T-cell (primary cell): ENCODE measurements at regions not wholly inside any gene's neighbourhood (a gene's known extent, or its start where the extent isn't known, plus 50 kb on each side); places are given as distances from the start of the nearest gene placed in this dataset.

Experiments used
- ATAC-seq, 4 experiments: fragments of 200-7000 bp in 3 of 4; fragments of 150-1000 bp in 1 of 4; cut with Tn5 transposase; replicated peaks in 1 of 4; 1 replicate in 3 of 4; 2 replicates in 1 of 4; pipeline ENCODE4 v1.10.0; 2021; ENCODE audit warnings: moderate library complexity in 3 of 4, mild to moderate bottlenecking in 2 of 4, moderate number of reproducible peaks in 1 of 4
- CTCF ChIA-PET, 2 donors: fragments of 300-600 bp; sonication (Branson Sonifier 250); formaldehyde crosslinking; loops; one replicate each; lab custom pipeline; 2022; ENCODE audit warnings: antibody characterized with exemption in 2 of 2; lab: Charles Lee
- POLR2A ChIA-PET, 2 donors: fragments of 300-600 bp; sonication (Branson Sonifier 250); formaldehyde crosslinking; loops; one replicate each; lab custom pipeline; 2022; ENCODE audit warnings: antibody characterized with exemption in 2 of 2; lab: Charles Lee
- DNase-seq, 35 experiments: peaks; one replicate each; pipeline versions ENCODE4 v3.0.0 to v3.0.0-alpha.2; 2013 to 2023
- H3K27ac ChIP-seq: one replicate; pipeline ENCODE4 v1.5.1; 2013; ENCODE audit warnings: low read length
- H3K27me3 ChIP-seq, 2 experiments: replicated peaks in 1 of 2; 1 replicate in 1 of 2; 2 replicates in 1 of 2; pipeline versions ENCODE4 v1.6.1 to v1.7.0; 2013; ENCODE audit warnings: low read length in 1 of 2, mixed read lengths in 1 of 2; ENCODE audit not compliant: control insufficient read depth in 2 of 2, insufficient read depth in 2 of 2; ENCODE audit errors: extremely low read depth in 1 of 2
- H3K36me3 ChIP-seq, 2 donors: 1 replicate in 1 of 2; 2 replicates in 1 of 2; pipeline versions ENCODE4 v1.6.1 to v1.7.0; 2013; ENCODE audit warnings: low read length in 1 of 2; ENCODE audit not compliant: control insufficient read depth in 2 of 2, insufficient read depth in 1 of 2; ENCODE audit errors: extremely low read depth in 1 of 2
- H3K4me1 ChIP-seq, 2 experiments: 1 replicate in 1 of 2; 2 replicates in 1 of 2; pipeline versions ENCODE4 v1.6.1 to v1.7.0; 2013; ENCODE audit warnings: low read length in 2 of 2, mixed read lengths in 1 of 2; ENCODE audit not compliant: insufficient read depth in 2 of 2, control insufficient read depth in 1 of 2; ENCODE audit errors: extremely low read depth in 1 of 2
- H3K4me3 ChIP-seq, 2 donors: 1 replicate in 1 of 2; 2 replicates in 1 of 2; pipeline versions ENCODE4 v1.5.1 to v1.7.0; 2013; ENCODE audit warnings: mild to moderate bottlenecking in 2 of 2, low read length in 1 of 2, moderate library complexity in 1 of 2; ENCODE audit not compliant: control insufficient read depth in 1 of 2; ENCODE audit errors: extremely low read depth in 1 of 2
- H3K9me3 ChIP-seq: 2 replicates; pipeline ENCODE4 v1.7.0; 2013
- H3K27ac Mint-ChIP-seq, 2 donors: one replicate each; pipeline ENCODE4 v1.8.0; 2020 to 2021; ENCODE audit warnings: mild to moderate bottlenecking in 2 of 2, mixed read lengths in 2 of 2
- H3K27me3 Mint-ChIP-seq, 2 donors: one replicate each; pipeline ENCODE4 v1.8.0; 2021 to 2022; ENCODE audit warnings: mixed read lengths in 2 of 2
- H3K36me3 Mint-ChIP-seq: one replicate; pipeline ENCODE4 v1.8.0; 2021; ENCODE audit warnings: mixed read lengths
- H3K4me1 Mint-ChIP-seq, 3 donors: one replicate each; pipeline ENCODE4 v1.8.0; 2020 to 2022; ENCODE audit warnings: mixed read lengths in 3 of 3, mild to moderate bottlenecking in 1 of 3
- H3K4me3 Mint-ChIP-seq, 3 donors: one replicate each; pipeline ENCODE4 v1.8.0; 2020 to 2022; ENCODE audit warnings: mild to moderate bottlenecking in 3 of 3, mixed read lengths in 3 of 3, moderate library complexity in 3 of 3
- H3K9me3 Mint-ChIP-seq, 3 donors: one replicate each; pipeline ENCODE4 v1.8.0; 2020 to 2022; ENCODE audit warnings: mixed read lengths in 3 of 3
- WGBS: methylation state at CpG from one replicate; pipeline ENCODE4 v1.1.5; 2013; ENCODE audit warnings: missing lambda C conversion rate; ENCODE audit not compliant: insufficient coverage; 5-methylcytosine and 5-hydroxymethylcytosine counted together

DNA sequence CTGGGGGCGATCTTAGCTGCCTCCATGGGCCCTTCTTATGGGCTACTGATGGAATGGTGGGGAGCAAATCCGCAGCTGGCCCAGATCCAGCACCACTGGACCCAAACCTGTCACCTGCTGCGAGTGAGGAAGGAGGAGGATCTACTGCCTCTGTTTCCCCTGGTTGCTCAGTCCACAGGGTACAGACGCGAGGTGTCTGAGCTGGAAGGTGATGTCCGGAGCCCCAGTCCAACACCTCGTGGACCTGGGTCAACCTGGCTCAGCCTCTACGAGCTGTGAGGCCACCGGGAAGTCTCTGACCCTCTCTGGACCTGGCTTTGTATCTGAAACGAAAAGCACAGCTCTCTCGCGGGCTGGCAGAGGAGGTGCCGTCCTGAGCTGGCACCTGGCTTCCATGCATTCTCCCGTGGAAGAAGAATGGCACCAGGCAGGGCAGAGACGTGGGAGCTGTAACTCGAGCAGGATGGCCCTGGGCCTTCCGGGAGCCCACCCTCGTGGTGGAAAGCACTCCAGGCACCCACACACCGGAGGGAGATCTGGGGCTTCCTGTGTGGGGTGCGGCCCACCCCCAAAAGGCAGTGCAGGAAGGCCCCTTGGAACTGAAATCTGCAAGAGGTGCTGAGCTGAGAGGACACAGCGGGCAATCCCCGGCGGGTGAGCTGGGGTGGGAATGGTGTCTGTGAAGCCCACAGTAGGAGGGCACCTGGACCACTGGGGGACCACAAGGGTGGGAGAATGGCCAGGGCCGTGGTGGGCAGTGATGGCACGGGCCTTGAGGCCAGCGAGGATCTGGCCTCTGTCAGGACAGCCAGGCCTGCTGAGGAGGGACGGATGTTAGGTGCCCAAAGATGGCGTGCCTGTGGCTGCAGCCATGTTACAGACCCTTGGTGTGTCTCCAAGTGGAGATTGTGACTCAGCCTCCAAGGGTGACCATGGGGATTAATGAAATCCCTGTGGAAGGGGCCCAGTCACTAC lies 133.4 kb downstream of the OLFM1 start:
- no peak for ATAC-seq
- WGBS, result 83% methylated on average over 27 of the region's 28 CpGs
- Mint-ChIP-seq H3K4me1 (no peaks in the 10 kb centered on the region), H3K27me3 (peaks cover 8 to 18% of the 10 kb centered on the region in 2 donors), H3K4me3 (no peak overlapping the region), H3K36me3 (no peaks in the 10 kb centered on the region), H3K27ac (no peak overlapping the region), H3K9me3 (no peaks in the 10 kb centered on the region)
- H3K9me3 ChIP-seq, result no peaks in the 10 kb centered on the region
- no peaks in the 10 kb centered on the region for H3K36me3 ChIP-seq
- no peak overlapping the region for H3K27ac ChIP-seq
- no peaks in the 10 kb centered on the region for H3K4me1 ChIP-seq
- ChIA-PET POLR2A (no interaction called here), CTCF (no interaction called here)
- H3K27me3 ChIP-seq, result peaks cover 0 to 45% of the 10 kb centered on the region in 2 experiments
- no peak overlapping the region for H3K4me3 ChIP-seq
- peak in 1 of 35 experiments; percentile 3 for DNase-seq

GRCh38 chr9:135221576-135221950 lies 134.1 kb downstream of the OLFM1 start:
- ATAC-seq (no peak), DNase-seq (peak in 1 of 35 experiments; percentile 3)
- no peaks in the 10 kb centered on the region for H3K36me3 ChIP-seq
- Mint-ChIP-seq H3K27ac (no peak overlapping the region), H3K4me3 (no peak overlapping the region), H3K27me3 (peaks cover 6 to 17% of the 10 kb centered on the region in 2 donors), H3K4me1 (no peaks in the 10 kb centered on the region), H3K36me3 (no peaks in the 10 kb centered on the region), H3K9me3 (no peaks in the 10 kb centered on the region)
- WGBS, result 44% methylated on average over 1 of the region's 9 CpGs
- H3K9me3 ChIP-seq, result no peaks in the 10 kb centered on the region
- H3K27me3 ChIP-seq, result peaks cover 0 to 43% of the 10 kb centered on the region in 2 experiments
- no peak overlapping the region for H3K27ac ChIP-seq
- H3K4me3 ChIP-seq, result no peak overlapping the region
- H3K4me1 ChIP-seq, result no peaks in the 10 kb centered on the region
- ChIA-PET POLR2A (no interaction called here), CTCF (no interaction called here)

GRCh38 chr9:135221951-135222631 lies 134.6 kb downstream of the OLFM1 start:
- H3K27me3 Mint-ChIP-seq, result peaks cover under 1 to 13% of the 10 kb centered on the region in 2 donors
- Histone ChIP-seq H3K4me3 (no peak overlapping the region), H3K27ac (no peak overlapping the region), H3K4me1 (no peaks in the 10 kb centered on the region), H3K9me3 (no peaks in the 10 kb centered on the region), H3K27me3 (peaks cover 0 to 39% of the 10 kb centered on the region in 2 experiments), H3K36me3 (no peaks in the 10 kb centered on the region)
- H3K27ac Mint-ChIP-seq, result no peak overlapping the region
- no peak overlapping the region for H3K4me3 Mint-ChIP-seq
- peak in 1 of 35 experiments; percentile 2 for DNase-seq
- no peaks in the 10 kb centered on the region for H3K36me3 Mint-ChIP-seq
- peak in 1 of 4 experiments; percentile 13 for ATAC-seq
- POLR2A ChIA-PET, result no interaction called here
- no peaks in the 10 kb centered on the region for H3K4me1 Mint-ChIP-seq
- no peaks in the 10 kb centered on the region for H3K9me3 Mint-ChIP-seq
- CTCF ChIA-PET, result no interaction called here
- 57% methylated on average over 14 of the region's 16 CpGs for WGBS

- Histone ChIP-seq H3K27me3 (peaks cover 0 to 44% of the 10 kb centered on the region in 2 experiments), H3K4me3 (no peak overlapping the region), H3K4me1 (no peaks in the 10 kb centered on the region), H3K36me3 (no peaks in the 10 kb centered on the region), H3K9me3 (no peaks in the 10 kb centered on the region), H3K27ac (no peak overlapping the region)
- Mint-ChIP-seq H3K4me1 (no peaks in the 10 kb centered on the region), H3K36me3 (no peaks in the 10 kb centered on the region), H3K27me3 (peaks cover 0 to 13% of the 10 kb centered on the region in 2 donors), H3K9me3 (no peaks in the 10 kb centered on the region), H3K27ac (no peak overlapping the region), H3K4me3 (no peak overlapping the region)
- peak in 1 of 35 experiments; percentile 3 for DNase-seq
- ATAC-seq, result no peak
- POLR2A ChIA-PET, result no interaction called here
- CTCF ChIA-PET, result no interaction called here
- WGBS, result 83% methylated on average over 24 of the region's 30 CpGs
Observed at GRCh38 chr9:135222881-135223760, 135.7 kb downstream of the OLFM1 start.

- H3K27me3 ChIP-seq, result peaks cover 0 to 44% of the 10 kb centered on the region in 2 experiments
- no peak overlapping the region for H3K27ac ChIP-seq
- Mint-ChIP-seq H3K27ac (no peak overlapping the region), H3K4me1 (no peaks in the 10 kb centered on the region), H3K4me3 (no peak overlapping the region), H3K9me3 (no peaks in the 10 kb centered on the region), H3K27me3 (peaks cover 0 to 12% of the 10 kb centered on the region in 2 donors), H3K36me3 (no peaks in the 10 kb centered on the region)
- WGBS, result 89% methylated on average over 8 of the region's 11 CpGs
- H3K36me3 ChIP-seq, result no peaks in the 10 kb centered on the region
- POLR2A ChIA-PET, result no interaction called here
- DNase-seq (no peak), ATAC-seq (no peak)
- H3K4me1 ChIP-seq, result no peaks in the 10 kb centered on the region
- H3K4me3 ChIP-seq, result no peak overlapping the region
- CTCF ChIA-PET, result no interaction called here
- no peaks in the 10 kb centered on the region for H3K9me3 ChIP-seq
Observed at GRCh38 chr9:135223831-135224230, 136.4 kb downstream of the OLFM1 start.

DNA sequence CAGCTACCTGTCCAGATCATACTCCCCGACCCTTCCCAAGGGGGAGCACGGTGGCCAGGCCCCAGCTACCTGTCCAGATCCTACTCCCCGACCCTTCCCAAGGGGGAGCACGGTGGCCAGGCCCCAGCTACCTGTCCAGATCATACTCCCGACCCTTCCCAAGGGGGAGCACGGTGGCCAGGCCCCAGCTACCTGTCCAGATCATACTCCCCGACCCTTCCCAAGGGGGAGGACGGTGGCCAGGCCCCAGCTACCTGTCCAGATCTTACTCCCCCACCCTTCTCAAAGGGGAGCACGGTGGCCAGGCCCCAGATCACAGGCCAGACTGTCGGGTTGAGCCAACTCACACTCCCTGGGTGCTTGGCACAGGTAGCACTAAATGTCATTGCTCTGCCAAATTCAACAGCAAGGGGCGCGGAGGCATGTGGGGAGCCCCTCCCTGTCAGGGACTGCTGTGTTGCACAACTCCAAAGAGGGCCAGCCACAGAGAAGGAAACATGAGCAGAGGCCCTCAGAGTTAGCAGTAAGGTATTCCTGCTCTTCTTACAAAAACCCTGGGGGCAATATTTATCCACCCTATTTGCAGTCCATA lies 136.9 kb downstream of the OLFM1 start:
- H3K9me3 ChIP-seq, result no peaks in the 10 kb centered on the region
- H3K27me3 Mint-ChIP-seq, result peaks cover 0 to 6% of the 10 kb centered on the region in 2 donors
- no peak overlapping the region for H3K4me3 Mint-ChIP-seq
- no peak overlapping the region for H3K4me3 ChIP-seq
- ATAC-seq (no peak), DNase-seq (no peak)
- CTCF ChIA-PET, result no interaction called here
- no peaks in the 10 kb centered on the region for H3K9me3 Mint-ChIP-seq
- POLR2A ChIA-PET, result no interaction called here
- WGBS, result 72% methylated on average over 11 of the region's 12 CpGs
- no peaks in the 10 kb centered on the region for H3K36me3 Mint-ChIP-seq
- no peak overlapping the region for H3K27ac Mint-ChIP-seq
- H3K36me3 ChIP-seq, result no peaks in the 10 kb centered on the region
- no peak overlapping the region for H3K27ac ChIP-seq
- no peaks in the 10 kb centered on the region for H3K4me1 ChIP-seq
- no peaks in the 10 kb centered on the region for H3K4me1 Mint-ChIP-seq
- H3K27me3 ChIP-seq, result peaks cover 0 to 47% of the 10 kb centered on the region in 2 experiments
